Adrenal gland (tissue), 9 donors: ENCODE measurements at regions not wholly inside any gene's neighbourhood (a gene's known extent, or its start where the extent isn't known, plus 50 kb on each side); places are given as distances from the start of the nearest gene placed in this dataset.

ENCODE experiments used
- DNase-seq, 7 donors: peaks; one replicate each; pipeline ENCODE4 v3.0.0-alpha.2; 2019 to 2020
- H3K27ac ChIP-seq, 5 donors: fragments of 200-600 bp; sonication (generic) in 4 of 5; 1 replicate in 3 of 5; 2 replicates in 2 of 5; pipeline versions ENCODE4 v1.5.1 to v1.8.0; 2016 to 2020; ENCODE audit warnings: mild to moderate bottlenecking in 1 of 5
- H3K27me3 ChIP-seq: fragments of 200-600 bp; 2 replicates; pipeline ENCODE4 v1.8.0; 2021
- H3K36me3 ChIP-seq, 2 donors: fragments of 200-600 bp; replicated peaks in 1 of 2; 1 replicate in 1 of 2; 2 replicates in 1 of 2; pipeline versions ENCODE4 v1.5.1 to v1.8.0; 2018 to 2022
- H3K4me1 ChIP-seq, 2 donors: fragments of 200-600 bp; replicated peaks in 1 of 2; 1 replicate in 1 of 2; 2 replicates in 1 of 2; pipeline versions ENCODE4 v1.5.1 to v1.8.0; 2018 to 2021
- H3K4me3 ChIP-seq, 4 donors: fragments of 200-600 bp; sonication (generic) in 3 of 4; one replicate each; pipeline ENCODE4 v1.5.1; 2016 to 2018
- H3K9me3 ChIP-seq, 3 donors: fragments of 200-600 bp; sonication (generic) in 1 of 3; replicated peaks in 1 of 3; 1 replicate in 2 of 3; 2 replicates in 1 of 3; pipeline versions ENCODE4 v1.5.1 to v1.8.0; 2016 to 2021
- CTCF ChIP-seq, 6 experiments: fragments of 450-650 bp in 4 of 6; fragments of 200-600 bp in 2 of 6; sonication (generic) in 1 of 6; IDR thresholded peaks; 1 replicate in 5 of 6; 2 replicates in 1 of 6; pipeline versions ENCODE4 v1.5.1 to v1.8.0; 2016 to 2021; ENCODE audit warnings: antibody characterized with exemption in 6 of 6, mild to moderate bottlenecking in 2 of 6, moderate library complexity in 1 of 6
- POLR2A ChIP-seq, 2 donors: fragments of 450-650 bp; IDR thresholded peaks; one replicate each; pipeline ENCODE4 v1.6.1; 2017; ENCODE audit warnings: antibody characterized with exemption in 2 of 2, mild to moderate bottlenecking in 2 of 2, moderate library complexity in 1 of 2
- WGBS, 4 donors: extraction: QIAGEN DNeasy Blood & Tissue Kit in 2 of 4; methylation state at CpG; one replicate each; pipeline versions ENCODE4 v1.1.5 to v1.1.7; 2013 to 2017; 5-methylcytosine and 5-hydroxymethylcytosine counted together
- intact Hi-C, 2 donors: fragments of 100-400 bp; cut with DNase I; formaldehyde crosslinking; loops; one replicate each; pipeline versions ENCODE4 v1.14.1 to v1.15.0; 2022 to 2023
- donor health status: healthy with polysubstance abuse.
- donor health status: Bipolar disorder and iron deficiency.
- donor health status: DM: yes; HTN: yes; CAD: no.
- donor health status: DM: no; HTN: no; CAD: no.
- donor health status: DM: no; HTN: no; CAD: no.

- H3K36me3 ChIP-seq, result no peaks in the 10 kb centered on the region
- TF ChIP-seq CTCF (IDR thresholded peaks at IDR 0.05), result no peak
- TF ChIP-seq POLR2A (IDR thresholded peaks at IDR 0.05), result no peak
- intact Hi-C loops, result loop anchor here in 1 of 2 donors (10.0 kb wide), 1 partner anchor 425 kb away; no protein-coding TSS in a partner anchor
- H3K4me1 ChIP-seq, result peaks cover 0 to 7% of the 10 kb centered on the region in 2 donors
- no peaks in the 10 kb centered on the region for H3K9me3 ChIP-seq
- H3K27me3 ChIP-seq, result no peaks in the 10 kb centered on the region
- 41 to 54% (median 45%) methylated on average over 4 of the region's 4 CpGs for WGBS, 4 donors
- no peak for DNase-seq
- no peak overlapping the region for H3K27ac ChIP-seq
- no peak overlapping the region for H3K4me3 ChIP-seq
Observed at GRCh38 chr6:151699719-151700118, 107.8 kb upstream of the ESR1 start.

GRCh38 chr6:151701911-151702562, 105.4 kb upstream of the ESR1 start:
- H3K27ac ChIP-seq, result no peak overlapping the region
- WGBS, 4 donors, result 83 to 89% (median 89%) methylated on average over 5 of the region's 5 CpGs
- no peak for TF ChIP-seq POLR2A (IDR thresholded peaks at IDR 0.05)
- no peak for TF ChIP-seq CTCF (IDR thresholded peaks at IDR 0.05)
- H3K9me3 ChIP-seq, result no peaks in the 10 kb centered on the region
- no peak for DNase-seq
- intact Hi-C loops, result no loop called here
- H3K36me3 ChIP-seq, result no peaks in the 10 kb centered on the region
- peaks cover 0 to 7% of the 10 kb centered on the region in 2 donors for H3K4me1 ChIP-seq
- H3K4me3 ChIP-seq, result no peak overlapping the region
- no peaks in the 10 kb centered on the region for H3K27me3 ChIP-seq

GRCh38 chr6:151702851-151703658, 104.4 kb upstream of the ESR1 start:
- no peaks in the 10 kb centered on the region for H3K9me3 ChIP-seq
- intact Hi-C loops, result no loop called here
- no peaks in the 10 kb centered on the region for H3K36me3 ChIP-seq
- DNase-seq, result no peak
- H3K4me1 ChIP-seq, result peaks cover 0 to 7% of the 10 kb centered on the region in 2 donors
- WGBS, 4 donors, result 81 to 88% (median 85%) methylated on average over 5 of the region's 5 CpGs
- TF ChIP-seq CTCF (IDR thresholded peaks at IDR 0.05) (no peak), POLR2A (IDR thresholded peaks at IDR 0.05) (no peak)
- H3K4me3 ChIP-seq, result no peak overlapping the region
- no peaks in the 10 kb centered on the region for H3K27me3 ChIP-seq
- H3K27ac ChIP-seq, result no peak overlapping the region

GRCh38 chr6:151704383-151704782, 103.1 kb upstream of the ESR1 start:
- intact Hi-C loops, result no loop called here
- Histone ChIP-seq H3K27me3 (no peaks in the 10 kb centered on the region), H3K27ac (no peak overlapping the region), H3K36me3 (no peaks in the 10 kb centered on the region), H3K4me1 (peaks cover 0 to 7% of the 10 kb centered on the region in 2 donors), H3K4me3 (no peak overlapping the region), H3K9me3 (no peaks in the 10 kb centered on the region)
- 84 to 87% (median 86%) methylated on average over 5 of the region's 5 CpGs for WGBS, 4 donors
- TF ChIP-seq CTCF (IDR thresholded peaks at IDR 0.05) (no peak), POLR2A (IDR thresholded peaks at IDR 0.05) (no peak)
- no peak for DNase-seq
